Ascending aorta (tissue), 2 donors: ENCODE measurements at regions not wholly inside any gene's neighbourhood (a gene's known extent, or its start where the extent isn't known, plus 50 kb on each side); places are given as distances from the start of the nearest gene placed in this dataset.

Source experiments
- DNase-seq, 2 donors: peaks; one replicate each; pipeline ENCODE4 v3.0.0-alpha.2; 2019; ENCODE audit warnings: low spot score in 2 of 2
- H3K27ac ChIP-seq, 2 donors: fragments of 200-600 bp; sonication (generic); one replicate each; pipeline ENCODE4 v1.5.1; 2016 to 2017; ENCODE audit warnings: mild to moderate bottlenecking in 1 of 2
- H3K27me3 ChIP-seq: fragments of 200-600 bp; sonication (generic); one replicate; pipeline ENCODE4 v1.5.1; 2017
- H3K36me3 ChIP-seq, 2 donors: fragments of 200-600 bp; sonication (generic); one replicate each; pipeline ENCODE4 v1.5.1; 2016
- H3K4me1 ChIP-seq, 2 donors: fragments of 200-600 bp; sonication (generic); one replicate each; pipeline ENCODE4 v1.5.1; 2016 to 2017; ENCODE audit warnings: mild to moderate bottlenecking in 1 of 2
- H3K4me3 ChIP-seq, 2 donors: fragments of 200-600 bp; sonication (generic); one replicate each; pipeline ENCODE4 v1.5.1; 2016 to 2017; ENCODE audit warnings: mild to moderate bottlenecking in 1 of 2
- H3K9me3 ChIP-seq, 2 donors: fragments of 200-600 bp; sonication (generic); one replicate each; pipeline ENCODE4 v1.5.1; 2016
- intact Hi-C: fragments of 100-400 bp; cut with DNase I; formaldehyde crosslinking; loops from one replicate; pipeline ENCODE4 v1.15.1; 2023
- TF ChIP-seq, protein P1 (sequence below), 3 experiments: fragments of 200-600 bp in 2 of 3; fragments of 450-650 bp in 1 of 3; sonication (generic) in 2 of 3; IDR thresholded peaks; one replicate each; pipeline ENCODE4 v1.5.1; 2016 to 2019; ENCODE audit warnings: antibody characterized with exemption in 3 of 3, mild to moderate bottlenecking in 1 of 3, moderate library complexity in 1 of 3

- Histone ChIP-seq H3K27ac (no peak overlapping the region), H3K27me3 (no peaks in the 10 kb centered on the region), H3K9me3 (no peaks in the 10 kb centered on the region), H3K4me3 (no peak overlapping the region), H3K36me3 (no peaks in the 10 kb centered on the region), H3K4me1 (no peaks in the 10 kb centered on the region)
- TF ChIP-seq, protein P1, sequence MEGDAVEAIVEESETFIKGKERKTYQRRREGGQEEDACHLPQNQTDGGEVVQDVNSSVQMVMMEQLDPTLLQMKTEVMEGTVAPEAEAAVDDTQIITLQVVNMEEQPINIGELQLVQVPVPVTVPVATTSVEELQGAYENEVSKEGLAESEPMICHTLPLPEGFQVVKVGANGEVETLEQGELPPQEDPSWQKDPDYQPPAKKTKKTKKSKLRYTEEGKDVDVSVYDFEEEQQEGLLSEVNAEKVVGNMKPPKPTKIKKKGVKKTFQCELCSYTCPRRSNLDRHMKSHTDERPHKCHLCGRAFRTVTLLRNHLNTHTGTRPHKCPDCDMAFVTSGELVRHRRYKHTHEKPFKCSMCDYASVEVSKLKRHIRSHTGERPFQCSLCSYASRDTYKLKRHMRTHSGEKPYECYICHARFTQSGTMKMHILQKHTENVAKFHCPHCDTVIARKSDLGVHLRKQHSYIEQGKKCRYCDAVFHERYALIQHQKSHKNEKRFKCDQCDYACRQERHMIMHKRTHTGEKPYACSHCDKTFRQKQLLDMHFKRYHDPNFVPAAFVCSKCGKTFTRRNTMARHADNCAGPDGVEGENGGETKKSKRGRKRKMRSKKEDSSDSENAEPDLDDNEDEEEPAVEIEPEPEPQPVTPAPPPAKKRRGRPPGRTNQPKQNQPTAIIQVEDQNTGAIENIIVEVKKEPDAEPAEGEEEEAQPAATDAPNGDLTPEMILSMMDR (IDR thresholded peaks at IDR 0.05): no peak
- no peak for DNase-seq
- intact Hi-C loops: loop anchor here (10.0 kb wide), 1 partner anchor 57 kb away; no protein-coding TSS in a partner anchor
Measured at GRCh38 chr15:61301701-61302100, 72.6 kb upstream of the RORA start.

DNA sequence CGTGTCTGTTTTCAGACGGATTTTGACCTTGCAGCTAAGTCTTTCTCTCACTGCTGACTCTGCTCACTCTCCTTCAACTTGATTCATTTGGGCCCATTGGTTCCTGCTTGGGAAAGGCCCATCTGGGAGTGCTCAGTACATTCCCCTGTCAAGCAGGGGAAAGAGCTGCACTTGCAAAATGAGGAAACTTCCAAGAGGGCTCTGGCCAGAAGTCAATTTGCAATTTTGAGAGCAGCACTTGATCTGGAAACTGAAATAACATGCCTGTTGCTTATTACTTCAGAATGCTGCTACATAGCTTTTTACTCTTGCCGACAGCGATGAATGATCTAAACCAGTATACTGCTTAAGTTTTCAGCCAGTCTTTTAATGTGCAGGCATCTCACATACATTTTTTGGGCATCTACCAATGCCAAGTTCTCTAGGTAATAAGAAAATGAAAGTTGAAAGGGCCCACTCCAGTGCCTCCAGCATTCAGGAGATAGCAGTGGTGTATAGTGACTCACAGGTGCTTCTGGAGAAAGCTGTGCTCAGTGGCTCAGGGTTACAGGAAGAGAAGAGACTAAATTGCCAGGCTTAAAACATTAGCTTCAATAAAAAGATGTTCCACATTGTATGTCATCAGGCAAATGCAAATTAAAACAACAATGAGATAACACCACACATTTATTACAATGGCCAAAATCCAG lies 70.1 kb upstream of the RORA start:
- H3K36me3 ChIP-seq: no peaks in the 10 kb centered on the region
- no peak for DNase-seq
- no peaks in the 10 kb centered on the region for H3K27me3 ChIP-seq
- TF ChIP-seq, protein P1 (IDR thresholded peaks at IDR 0.05): no peak
- H3K9me3 ChIP-seq: no peaks in the 10 kb centered on the region
- intact Hi-C loops: no loop called here
- H3K4me1 ChIP-seq: no peaks in the 10 kb centered on the region
- no peak overlapping the region for H3K27ac ChIP-seq
- no peak overlapping the region for H3K4me3 ChIP-seq

GRCh38 chr15:61295239-61295638 lies 66.1 kb upstream of the RORA start:
- DNase-seq: no peak
- TF ChIP-seq, protein P1 (IDR thresholded peaks at IDR 0.05): no peak
- Histone ChIP-seq H3K36me3 (no peaks in the 10 kb centered on the region), H3K4me1 (no peaks in the 10 kb centered on the region), H3K4me3 (no peak overlapping the region), H3K27me3 (no peaks in the 10 kb centered on the region), H3K27ac (no peak overlapping the region), H3K9me3 (no peaks in the 10 kb centered on the region)
- intact Hi-C loops: no loop called here

GRCh38 chr15:61282661-61283060 lies 53.6 kb upstream of the RORA start:
- no peaks in the 10 kb centered on the region for H3K27me3 ChIP-seq
- no peaks in the 10 kb centered on the region for H3K4me1 ChIP-seq
- H3K4me3 ChIP-seq: no peak overlapping the region
- H3K9me3 ChIP-seq: no peaks in the 10 kb centered on the region
- intact Hi-C loops: loop anchor here (10.0 kb wide), 1 partner anchor 708 kb away; no protein-coding TSS in a partner anchor
- no peaks in the 10 kb centered on the region for H3K36me3 ChIP-seq
- no peak overlapping the region for H3K27ac ChIP-seq
- TF ChIP-seq, protein P1 (IDR thresholded peaks at IDR 0.05): no peak
- no peak for DNase-seq

- no peak for DNase-seq
- no peaks in the 10 kb centered on the region for H3K4me1 ChIP-seq
- no peaks in the 10 kb centered on the region for H3K27me3 ChIP-seq
- H3K36me3 ChIP-seq: no peaks in the 10 kb centered on the region
- H3K4me3 ChIP-seq: no peak overlapping the region
- intact Hi-C loops: loop anchor here (10.0 kb wide), 1 partner anchor 707 kb away; no protein-coding TSS in a partner anchor
- TF ChIP-seq, protein P1 (IDR thresholded peaks at IDR 0.05): no peak
- no peaks in the 10 kb centered on the region for H3K9me3 ChIP-seq
- H3K27ac ChIP-seq: no peak overlapping the region
Measured at GRCh38 chr15:61281328-61281727, 52.2 kb upstream of the RORA start.
